IMR-90 (cell line): ENCODE measurements at regions not wholly inside any gene's neighbourhood (a gene's known extent, or its start where the extent isn't known, plus 50 kb on each side); places are given as distances from the start of the nearest gene placed in this dataset.

ENCODE experiments used
- ATAC-seq: fragments of 200-7000 bp; cut with Tn5 transposase; 2 replicates; pipeline ENCODE4 v1.9.1; 2020; ENCODE audit warnings: low read depth, mild to moderate bottlenecking, moderate library complexity
- BruUV-seq: library from RNA; stranded (reverse); fragments of 400-500 nt; replicated peaks from 2 replicates; lab custom pipeline; 2021; lab: Mats Ljungman, UMichigan
- CTCF ChIA-PET: fragments of 300-600 bp; formaldehyde crosslinking; extraction: SDS; loops from one replicate; lab custom pipeline; 2021; ENCODE audit warnings: antibody characterized with exemption; lab: Yijun Ruan, JAX
- POLR2A ChIA-PET: fragments of 300-600 bp; sonication (Branson Sonifier 250); formaldehyde crosslinking; loops from one replicate; lab custom pipeline; 2022; ENCODE audit warnings: antibody characterized with exemption; ENCODE audit not compliant: unreplicated experiment; lab: Charles Lee
- DNase-seq: peaks from one replicate; pipeline ENCODE4 v3.0.0; 2013
- H2AFZ ChIP-seq: replicated peaks from 2 replicates; pipeline ENCODE3; 2013; ENCODE audit warnings: low read length, mild to moderate bottlenecking; ENCODE audit not compliant: poor library complexity
- H2AK5ac ChIP-seq: 2 replicates; pipeline ENCODE4 v1.6.1; 2013; ENCODE audit warnings: low read depth, low read length, inconsistent platforms
- H2AK9ac ChIP-seq: replicated peaks from 2 replicates; pipeline ENCODE3; 2013; ENCODE audit warnings: mild to moderate bottlenecking, low read depth, low read length, moderate library complexity; ENCODE audit not compliant: poor library complexity
- H2BK120ac ChIP-seq: 2 replicates; pipeline ENCODE4 v1.6.1; 2013; ENCODE audit warnings: low read depth, low read length, inconsistent platforms
- H2BK15ac ChIP-seq: 3 replicates; pipeline ENCODE4 v1.6.1; 2013; ENCODE audit warnings: low read depth, low read length, inconsistent platforms
- H2BK20ac ChIP-seq: 2 replicates; pipeline ENCODE4 v1.6.1; 2013; ENCODE audit warnings: low read depth, mild to moderate bottlenecking, inconsistent platforms, low read length, moderate library complexity
- H2BK5ac ChIP-seq: 2 replicates; pipeline ENCODE4 v1.6.1; 2013; ENCODE audit warnings: mild to moderate bottlenecking, low read depth, low read length, inconsistent platforms; ENCODE audit not compliant: poor library complexity, severe bottlenecking
- H3K14ac ChIP-seq: replicated peaks from 2 replicates; pipeline ENCODE4 v1.6.1; 2013; ENCODE audit warnings: low read depth, low read length, inconsistent platforms
- H3K18ac ChIP-seq: 2 replicates; pipeline ENCODE4 v1.6.1; 2013; ENCODE audit warnings: low read depth, low read length, control low read depth
- H3K23ac ChIP-seq: 2 replicates; pipeline ENCODE4 v1.6.1; 2013; ENCODE audit warnings: low read depth, low read length, inconsistent platforms
- H3K27ac ChIP-seq: 2 replicates; pipeline ENCODE4 v1.5.1; 2013; ENCODE audit warnings: mild to moderate bottlenecking, control low read depth, low read length; ENCODE audit not compliant: insufficient read depth
- H3K27me3 ChIP-seq: 2 replicates; pipeline ENCODE4 v1.6.1; 2013; ENCODE audit warnings: low read length; ENCODE audit not compliant: control insufficient read depth, insufficient read depth
- H3K36me3 ChIP-seq: 2 replicates; pipeline ENCODE4 v1.6.1; 2013; ENCODE audit warnings: low read length, mixed read lengths; ENCODE audit not compliant: control insufficient read depth, insufficient read depth
- H3K4ac ChIP-seq: 2 replicates; pipeline ENCODE4 v1.6.1; 2013; ENCODE audit warnings: low read depth, low read length, inconsistent platforms
- H3K4me1 ChIP-seq: 2 replicates; pipeline ENCODE4 v1.6.1; 2013; ENCODE audit warnings: low read length, mixed read lengths; ENCODE audit not compliant: control insufficient read depth, insufficient read depth
- H3K4me2 ChIP-seq: 2 replicates; pipeline ENCODE4 v1.6.1; 2013; ENCODE audit warnings: low read depth, mild to moderate bottlenecking, control low read depth, low read length, moderate library complexity
- H3K4me3 ChIP-seq: 2 replicates; pipeline ENCODE4 v1.5.1; 2013; ENCODE audit warnings: low read depth, mild to moderate bottlenecking, control low read depth, low read length, moderate library complexity; ENCODE audit not compliant: insufficient read depth
- H3K56ac ChIP-seq: 2 replicates; pipeline ENCODE4 v1.6.1; 2013; ENCODE audit warnings: low read length, inconsistent platforms; ENCODE audit not compliant: insufficient read depth; ENCODE audit errors: extremely low read depth
- H3K79me1 ChIP-seq, 2 experiments: 2 replicates each; pipeline ENCODE4 v1.6.1; 2013; ENCODE audit warnings: low read length in 2 of 2, inconsistent platforms in 1 of 2, low read depth in 1 of 2
- H3K9ac ChIP-seq: 2 replicates; pipeline ENCODE4 v1.6.1; 2013; ENCODE audit warnings: low read depth, low read length, control low read depth
- H3K9me1 ChIP-seq: 2 replicates; pipeline ENCODE4 v1.6.1; 2013; ENCODE audit warnings: low read length, inconsistent platforms; ENCODE audit not compliant: insufficient read depth
- H3K9me3 ChIP-seq: 2 replicates; pipeline ENCODE4 v1.6.1; 2013; ENCODE audit warnings: low read length; ENCODE audit not compliant: control insufficient read depth, insufficient read depth
- H4K20me1 ChIP-seq: 2 replicates; pipeline ENCODE4 v1.6.1; 2013; ENCODE audit warnings: low read length, inconsistent platforms; ENCODE audit not compliant: insufficient read depth
- H4K5ac ChIP-seq: 2 replicates; pipeline ENCODE4 v1.6.1; 2013; ENCODE audit warnings: mild to moderate bottlenecking, low read depth, low read length, control low read depth
- H4K8ac ChIP-seq, 2 experiments: 2 replicates each; pipeline ENCODE4 v1.6.1; 2013; ENCODE audit warnings: low read depth in 2 of 2, low read length in 2 of 2, control low read depth in 1 of 2, inconsistent platforms in 1 of 2
- H4K91ac ChIP-seq: 2 replicates; pipeline ENCODE4 v1.6.1; 2013; ENCODE audit warnings: low read depth, low read length, inconsistent platforms; ENCODE audit not compliant: insufficient read depth
- BHLHE40 ChIP-seq: fragments of 150-350 bp; IDR thresholded peaks from 2 replicates; pipeline ENCODE4 v1.6.1; 2016; ENCODE audit warnings: mild to moderate bottlenecking, low read depth, low read length
- CEBPB ChIP-seq: IDR thresholded peaks from 2 replicates; pipeline ENCODE4 v1.6.1; 2012; ENCODE audit warnings: low read depth, low read length, improper control_type of control experiment
- CHD1 ChIP-seq: IDR thresholded peaks from 2 replicates; pipeline ENCODE4 v1.6.1; 2012; ENCODE audit warnings: low read depth, low read length, improper control_type of control experiment
- FOS ChIP-seq: fragments of 150-350 bp; IDR thresholded peaks from 2 replicates; pipeline ENCODE4 v1.6.1; 2016; ENCODE audit warnings: low read depth, low read length
- MAFK ChIP-seq: IDR thresholded peaks from 2 replicates; pipeline ENCODE4 v1.6.1; 2012; ENCODE audit warnings: low read depth, low read length, improper control_type of control experiment
- MAZ ChIP-seq: IDR thresholded peaks from 2 replicates; pipeline ENCODE4 v1.6.1; 2012; ENCODE audit warnings: low read depth, mild to moderate bottlenecking, low read length, improper control_type of control experiment, moderate library complexity, borderline replicate concordance
- MXI1 ChIP-seq: IDR thresholded peaks from 2 replicates; pipeline ENCODE4 v1.6.1; 2012; ENCODE audit warnings: low read depth, mild to moderate bottlenecking, low read length, moderate library complexity, borderline replicate concordance
- NFE2L2 ChIP-seq: fragments of 150-350 bp; IDR thresholded peaks from 2 replicates; pipeline ENCODE4 v1.6.1; 2016; ENCODE audit warnings: low read depth, mild to moderate bottlenecking, low read length
- POLR2A ChIP-seq: IDR thresholded peaks from 2 replicates; pipeline ENCODE4 v1.6.1; 2012; ENCODE audit warnings: mild to moderate bottlenecking, low read depth, low read length
- RAD21 ChIP-seq: IDR thresholded peaks from 2 replicates; pipeline ENCODE4 v1.6.1; 2012; ENCODE audit warnings: low read length, improper control_type of control experiment
- RCOR1 ChIP-seq: IDR thresholded peaks from 2 replicates; pipeline ENCODE4 v1.6.1; 2012; ENCODE audit warnings: mild to moderate bottlenecking, low read length, improper control_type of control experiment; ENCODE audit not compliant: insufficient replicate concordance
- RFX5 ChIP-seq: IDR thresholded peaks from 2 replicates; pipeline ENCODE4 v1.8.0; 2012; ENCODE audit warnings: low read depth, mild to moderate bottlenecking, low read length, moderate library complexity
- SMC3 ChIP-seq: fragments of 150-350 bp; IDR thresholded peaks from 2 replicates; pipeline ENCODE4 v1.6.1; 2016; ENCODE audit warnings: low read depth, mild to moderate bottlenecking, antibody characterized with exemption, low read length, moderate library complexity
- WGBS, 2 experiments: methylation state at CpG; one replicate each; pipeline versions ENCODE4 v1.1.5 to v1.1.7; 2013; ENCODE audit warnings: missing lambda C conversion rate in 2 of 2; ENCODE audit not compliant: insufficient read length in 1 of 2; ENCODE audit errors: extremely low coverage in 2 of 2; 5-methylcytosine and 5-hydroxymethylcytosine counted together
- dilution Hi-C: fragments of 300-500 bp; cut with HindIII; formaldehyde crosslinking; loops from one replicate; pipeline ENCODE4 v1.14.3; 2018; ENCODE audit warnings: low sequenced_read_pairs; ENCODE audit not compliant: unreplicated experiment
- in situ Hi-C: fragments of 300-500 bp; cut with MboI; formaldehyde crosslinking; loops from 3 replicates; pipeline ENCODE4 v1.14.3; 2019; ENCODE audit warnings: low sequenced_read_pairs, inconsistent platforms, mixed read lengths
- intact Hi-C: fragments of 100-400 bp; cut with micrococcal nuclease; formaldehyde crosslinking; loops from 2 replicates; pipeline ENCODE4 v1.10.0; 2022
- TF ChIP-seq, protein P1 (sequence below): fragments of 150-350 bp; IDR thresholded peaks from 2 replicates; pipeline ENCODE4 v1.6.1; 2016; ENCODE audit warnings: low read depth, mild to moderate bottlenecking, low read length, moderate library complexity, borderline replicate concordance
- TF ChIP-seq, protein P2 (sequence below): fragments of 150-350 bp; IDR thresholded peaks from 2 replicates; pipeline ENCODE4 v1.6.1; 2017; ENCODE audit warnings: mild to moderate bottlenecking, antibody characterized with exemption, low read length, low read depth
- TF ChIP-seq, protein P3 (sequence below): conservative IDR thresholded peaks from 2 replicates; pipeline ENCODE4 v1.5.1; 2012; ENCODE audit warnings: mild to moderate bottlenecking, low read depth, low read length, improper control_type of control experiment

DNA sequence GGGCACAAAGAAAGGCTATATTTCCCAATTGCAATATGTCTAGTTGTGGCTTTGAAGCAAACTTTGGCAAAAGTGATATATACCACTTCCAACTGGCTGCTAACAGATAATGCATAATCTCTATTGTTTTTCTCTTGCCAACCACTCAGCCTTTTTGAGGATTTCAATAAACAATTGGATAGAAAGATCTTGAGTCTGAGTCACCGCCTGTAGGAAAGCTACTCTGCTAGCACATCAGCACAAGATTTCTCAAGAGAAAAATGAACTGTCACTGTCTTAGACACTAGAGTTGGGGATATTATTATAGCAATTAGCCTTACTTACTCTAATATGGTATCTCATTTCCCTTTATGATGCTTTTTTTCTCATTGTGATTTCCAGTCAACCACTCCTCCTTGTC, 119.7 kb downstream of the SST start:
- no peak overlapping the region for H4K5ac ChIP-seq
- TF ChIP-seq MAZ: no peak
- TF ChIP-seq CEBPB: no peak
- TF ChIP-seq BHLHE40: no peak
- TF ChIP-seq SMC3: no peak
- no peak for TF ChIP-seq POLR2A
- TF ChIP-seq FOS: no peak
- TF ChIP-seq, protein P1, sequence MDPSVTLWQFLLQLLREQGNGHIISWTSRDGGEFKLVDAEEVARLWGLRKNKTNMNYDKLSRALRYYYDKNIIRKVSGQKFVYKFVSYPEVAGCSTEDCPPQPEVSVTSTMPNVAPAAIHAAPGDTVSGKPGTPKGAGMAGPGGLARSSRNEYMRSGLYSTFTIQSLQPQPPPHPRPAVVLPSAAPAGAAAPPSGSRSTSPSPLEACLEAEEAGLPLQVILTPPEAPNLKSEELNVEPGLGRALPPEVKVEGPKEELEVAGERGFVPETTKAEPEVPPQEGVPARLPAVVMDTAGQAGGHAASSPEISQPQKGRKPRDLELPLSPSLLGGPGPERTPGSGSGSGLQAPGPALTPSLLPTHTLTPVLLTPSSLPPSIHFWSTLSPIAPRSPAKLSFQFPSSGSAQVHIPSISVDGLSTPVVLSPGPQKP: no peak
- TF ChIP-seq NFE2L2: no peak
- TF ChIP-seq MAFK: no peak
- TF ChIP-seq, protein P2, sequence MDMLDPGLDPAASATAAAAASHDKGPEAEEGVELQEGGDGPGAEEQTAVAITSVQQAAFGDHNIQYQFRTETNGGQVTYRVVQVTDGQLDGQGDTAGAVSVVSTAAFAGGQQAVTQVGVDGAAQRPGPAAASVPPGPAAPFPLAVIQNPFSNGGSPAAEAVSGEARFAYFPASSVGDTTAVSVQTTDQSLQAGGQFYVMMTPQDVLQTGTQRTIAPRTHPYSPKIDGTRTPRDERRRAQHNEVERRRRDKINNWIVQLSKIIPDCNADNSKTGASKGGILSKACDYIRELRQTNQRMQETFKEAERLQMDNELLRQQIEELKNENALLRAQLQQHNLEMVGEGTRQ: no peak
- TF ChIP-seq CHD1: no peak
- no peak for TF ChIP-seq RAD21
- no peak for TF ChIP-seq MXI1
- no peak for TF ChIP-seq RFX5
- TF ChIP-seq RCOR1: no peak
- TF ChIP-seq, protein P3, sequence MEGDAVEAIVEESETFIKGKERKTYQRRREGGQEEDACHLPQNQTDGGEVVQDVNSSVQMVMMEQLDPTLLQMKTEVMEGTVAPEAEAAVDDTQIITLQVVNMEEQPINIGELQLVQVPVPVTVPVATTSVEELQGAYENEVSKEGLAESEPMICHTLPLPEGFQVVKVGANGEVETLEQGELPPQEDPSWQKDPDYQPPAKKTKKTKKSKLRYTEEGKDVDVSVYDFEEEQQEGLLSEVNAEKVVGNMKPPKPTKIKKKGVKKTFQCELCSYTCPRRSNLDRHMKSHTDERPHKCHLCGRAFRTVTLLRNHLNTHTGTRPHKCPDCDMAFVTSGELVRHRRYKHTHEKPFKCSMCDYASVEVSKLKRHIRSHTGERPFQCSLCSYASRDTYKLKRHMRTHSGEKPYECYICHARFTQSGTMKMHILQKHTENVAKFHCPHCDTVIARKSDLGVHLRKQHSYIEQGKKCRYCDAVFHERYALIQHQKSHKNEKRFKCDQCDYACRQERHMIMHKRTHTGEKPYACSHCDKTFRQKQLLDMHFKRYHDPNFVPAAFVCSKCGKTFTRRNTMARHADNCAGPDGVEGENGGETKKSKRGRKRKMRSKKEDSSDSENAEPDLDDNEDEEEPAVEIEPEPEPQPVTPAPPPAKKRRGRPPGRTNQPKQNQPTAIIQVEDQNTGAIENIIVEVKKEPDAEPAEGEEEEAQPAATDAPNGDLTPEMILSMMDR: no peak
- ChIA-PET POLR2A (no interaction called here), CTCF (no interaction called here)
- no peak overlapping the region for H3K4me2 ChIP-seq
- no peak overlapping the region for H3K56ac ChIP-seq
- no TSS peak for BruUV-seq
- H4K91ac ChIP-seq: no peak overlapping the region
- no peaks in the 10 kb centered on the region for H4K20me1 ChIP-seq
- no peak overlapping the region for H3K4me3 ChIP-seq
- H4K8ac ChIP-seq: no peak overlapping the region
- H3K9me1 ChIP-seq: no peaks in the 10 kb centered on the region
- DNase-seq (no peak), ATAC-seq (no peak)
- no peak overlapping the region for H3K23ac ChIP-seq
- H2BK120ac ChIP-seq: no peak overlapping the region
- no CpG with 5 or more reads among the region's 1 CpG for WGBS, 2 experiments
- dilution Hi-C loops: no loop called here
- no peak overlapping the region for H2BK20ac ChIP-seq
- H2AK9ac ChIP-seq: no peak overlapping the region
- H3K36me3 ChIP-seq: no peaks in the 10 kb centered on the region
- H3K9me3 ChIP-seq: no peaks in the 10 kb centered on the region
- H3K4me1 ChIP-seq: no peaks in the 10 kb centered on the region; the same call in 1 of the 2 replicates
- H3K9ac ChIP-seq: no peak overlapping the region
- no peak overlapping the region for H3K18ac ChIP-seq
- no peaks in the 10 kb centered on the region for H3K79me1 ChIP-seq
- intact Hi-C loops: no loop called here
- no peak overlapping the region for H2BK5ac ChIP-seq
- H2AFZ ChIP-seq: no peak overlapping the region
- no peak overlapping the region for H2AK5ac ChIP-seq
- no peak overlapping the region for H3K14ac ChIP-seq
- no peak overlapping the region for H3K4ac ChIP-seq
- peaks cover 2% of the 10 kb centered on the region for H3K27me3 ChIP-seq
- in situ Hi-C loops: no loop called here
- no peak overlapping the region for H2BK15ac ChIP-seq
- H3K27ac ChIP-seq: no peak overlapping the region
